ENCODE measurements at regions not wholly inside any gene's neighbourhood (a gene's known extent, or its start where the extent isn't known, plus 50 kb on each side); places are given as distances from the start of the nearest gene placed in this dataset.

DNA sequence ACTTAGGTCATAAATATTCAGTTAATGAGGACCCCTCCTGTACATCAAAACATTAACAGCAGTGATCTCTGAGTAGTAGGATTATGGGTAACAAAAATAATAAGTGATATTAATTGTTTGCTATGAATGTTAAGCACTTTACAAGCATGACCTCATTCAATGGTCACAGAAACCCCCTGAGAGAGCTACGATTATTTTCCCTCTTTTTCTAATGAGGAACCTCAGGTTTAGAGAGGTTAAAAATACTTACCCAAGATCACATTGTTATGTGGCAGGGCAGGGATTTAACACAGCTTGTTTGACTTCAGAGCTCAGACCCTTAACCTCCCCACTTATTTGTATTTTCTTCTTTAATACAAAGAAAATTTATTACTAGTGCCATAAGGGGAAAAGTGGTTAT, 228.2 kb downstream of the TBL1XR1 start:
- H3K27ac Mint-ChIP-seq, result no peak overlapping the region
- H3K9me3 Mint-ChIP-seq, result no peaks in the 10 kb centered on the region
- no peaks in the 10 kb centered on the region for H3K27me3 Mint-ChIP-seq (ENCODE audit: insufficient read depth)
- H3K4me1 Mint-ChIP-seq (ENCODE audit: low read depth), result peaks cover 31% of the 10 kb centered on the region
- H3K4me3 Mint-ChIP-seq, result no peak overlapping the region
- TF ChIP-seq CTCF (IDR thresholded peaks at IDR 0.05), result no peak
- no peaks in the 10 kb centered on the region for H3K36me3 Mint-ChIP-seq (ENCODE audit: low read depth)
- no peak for DNase-seq

- TF ChIP-seq CTCF (IDR thresholded peaks at IDR 0.05), result no peak
- Mint-ChIP-seq H3K4me3 (no peak overlapping the region), H3K27ac (no peak overlapping the region), H3K27me3 (ENCODE audit: insufficient read depth) (no peaks in the 10 kb centered on the region), H3K9me3 (no peaks in the 10 kb centered on the region), H3K36me3 (ENCODE audit: low read depth) (no peaks in the 10 kb centered on the region), H3K4me1 (ENCODE audit: low read depth) (peaks cover 31% of the 10 kb centered on the region)
- no peak for DNase-seq
These were observed 228.7 kb downstream of the TBL1XR1 start for GRCh38 chr3:176968631-176969030.

GRCh38 chr3:176967522-176967921, 229.8 kb downstream of the TBL1XR1 start:
- H3K9me3 Mint-ChIP-seq, result no peaks in the 10 kb centered on the region
- peaks cover 31% of the 10 kb centered on the region for H3K4me1 Mint-ChIP-seq (ENCODE audit: low read depth)
- H3K27me3 Mint-ChIP-seq (ENCODE audit: insufficient read depth), result no peaks in the 10 kb centered on the region; the same call in none of the 2 replicates
- no peaks in the 10 kb centered on the region for H3K36me3 Mint-ChIP-seq (ENCODE audit: low read depth)
- DNase-seq, result peak; percentile 27
- H3K27ac Mint-ChIP-seq, result no peak overlapping the region
- TF ChIP-seq CTCF (IDR thresholded peaks at IDR 0.05), result no peak
- no peak overlapping the region for H3K4me3 Mint-ChIP-seq

DNA sequence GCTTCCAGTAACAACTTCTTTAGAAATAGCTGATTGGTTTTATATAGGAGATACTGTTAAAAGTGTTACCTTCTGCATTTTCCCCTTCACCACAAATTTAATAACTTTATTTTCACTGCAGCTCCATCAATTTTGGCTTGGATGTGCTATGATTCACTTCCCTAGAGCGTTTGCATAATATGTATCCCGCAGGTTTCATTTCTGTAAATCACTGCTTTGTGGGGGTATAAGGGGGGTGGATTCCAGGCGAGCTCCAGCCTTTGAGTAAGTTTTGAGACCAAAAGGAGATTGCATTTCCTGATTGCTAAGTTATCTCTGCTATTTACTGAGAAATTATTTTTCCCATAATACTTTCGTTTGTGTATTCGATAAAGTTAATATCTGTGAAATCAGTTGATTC, 232.6 kb downstream of the TBL1XR1 start:
- no peak for TF ChIP-seq CTCF (IDR thresholded peaks at IDR 0.05)
- no peak for DNase-seq
- peaks cover 42% of the 10 kb centered on the region for H3K4me1 Mint-ChIP-seq (ENCODE audit: low read depth)
- no peaks in the 10 kb centered on the region for H3K36me3 Mint-ChIP-seq (ENCODE audit: low read depth)
- H3K4me3 Mint-ChIP-seq, result no peak overlapping the region; the same call in 1 of the 2 replicates
- no peaks in the 10 kb centered on the region for H3K9me3 Mint-ChIP-seq
- H3K27me3 Mint-ChIP-seq (ENCODE audit: insufficient read depth), result no peaks in the 10 kb centered on the region; the same call in none of the 2 replicates
- no peak overlapping the region for H3K27ac Mint-ChIP-seq

DNA sequence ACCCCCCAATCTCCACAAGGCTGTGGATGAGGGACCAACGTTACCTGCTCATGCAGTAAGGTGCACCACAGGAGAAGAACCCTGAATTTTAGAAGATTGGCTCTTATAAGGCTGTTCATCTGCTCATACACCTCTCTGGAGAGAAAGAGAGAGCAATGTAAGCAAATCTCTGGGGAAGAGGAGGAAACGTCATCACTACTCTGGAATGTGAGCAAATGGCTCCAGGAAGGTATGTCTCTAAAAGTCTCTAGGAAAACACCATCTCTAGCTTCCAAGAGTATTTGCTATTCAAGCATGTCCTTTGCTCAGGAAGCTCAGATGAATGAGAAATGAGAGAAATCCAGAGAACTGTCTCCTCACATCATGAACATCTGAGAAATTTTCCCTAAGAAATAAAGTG, 235.4 kb downstream of the TBL1XR1 start:
- Mint-ChIP-seq H3K4me1 (ENCODE audit: low read depth) (peaks cover 37% of the 10 kb centered on the region), H3K27me3 (ENCODE audit: insufficient read depth) (peaks cover 3% of the 10 kb centered on the region), H3K9me3 (no peaks in the 10 kb centered on the region), H3K4me3 (no peak overlapping the region), H3K27ac (no peak overlapping the region), H3K36me3 (ENCODE audit: low read depth) (no peaks in the 10 kb centered on the region)
- no peak for TF ChIP-seq CTCF (IDR thresholded peaks at IDR 0.05)
- DNase-seq, result no peak

DNA sequence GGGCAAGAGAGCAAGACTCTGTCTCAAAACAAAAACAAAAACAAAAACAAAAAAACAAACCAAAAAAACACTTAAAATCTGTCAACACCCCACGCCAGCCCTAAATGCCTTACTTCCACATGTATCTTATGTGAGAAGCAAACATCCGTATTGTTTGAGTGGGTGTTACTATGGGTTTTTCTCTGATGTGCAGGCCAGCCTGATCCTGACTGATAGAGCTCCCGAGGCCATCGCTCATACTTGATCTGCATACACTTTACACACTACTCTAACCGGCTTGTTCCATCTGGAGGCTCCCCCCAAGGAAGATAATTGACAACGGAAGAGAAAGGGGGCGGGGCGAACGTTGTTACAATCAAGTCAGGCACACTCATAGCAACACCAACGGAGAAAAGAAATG, 237.4 kb downstream of the TBL1XR1 start:
- no peak for DNase-seq
- Mint-ChIP-seq H3K9me3 (no peaks in the 10 kb centered on the region), H3K27ac (no peak overlapping the region), H3K4me3 (no peak overlapping the region), H3K27me3 (ENCODE audit: insufficient read depth) (peaks cover 3% of the 10 kb centered on the region), H3K4me1 (ENCODE audit: low read depth) (peaks cover 24% of the 10 kb centered on the region), H3K36me3 (ENCODE audit: low read depth) (no peaks in the 10 kb centered on the region)
- TF ChIP-seq CTCF (IDR thresholded peaks at IDR 0.05), result no peak
